ENCODE measurements at regions not wholly inside any gene's neighbourhood (a gene's known extent, or its start where the extent isn't known, plus 50 kb on each side); places are given as distances from the start of the nearest gene placed in this dataset.

DNA sequence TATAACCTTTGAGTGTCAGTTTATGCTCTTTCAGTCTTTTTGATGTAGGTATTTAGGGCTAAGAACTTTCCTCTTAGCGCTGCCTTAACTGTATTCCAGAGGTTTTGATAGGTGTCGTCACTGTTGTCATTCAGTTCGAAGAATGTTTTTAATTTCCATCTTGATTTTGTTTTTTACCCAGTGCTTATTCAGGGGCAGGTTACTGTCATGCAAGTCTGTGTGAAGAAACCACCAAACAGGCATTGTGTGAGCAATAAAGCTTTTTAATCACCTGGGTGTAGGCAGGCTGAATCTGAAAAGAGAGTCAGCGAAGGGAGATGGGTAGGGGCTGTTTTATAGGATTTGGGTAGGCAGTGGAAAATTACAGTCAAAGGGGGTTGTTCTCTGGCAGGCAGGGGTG, 142.0 kb upstream of the USP9Y start:
- DNase-seq (ENCODE audit: low read depth, low spot score): no peak

DNA sequence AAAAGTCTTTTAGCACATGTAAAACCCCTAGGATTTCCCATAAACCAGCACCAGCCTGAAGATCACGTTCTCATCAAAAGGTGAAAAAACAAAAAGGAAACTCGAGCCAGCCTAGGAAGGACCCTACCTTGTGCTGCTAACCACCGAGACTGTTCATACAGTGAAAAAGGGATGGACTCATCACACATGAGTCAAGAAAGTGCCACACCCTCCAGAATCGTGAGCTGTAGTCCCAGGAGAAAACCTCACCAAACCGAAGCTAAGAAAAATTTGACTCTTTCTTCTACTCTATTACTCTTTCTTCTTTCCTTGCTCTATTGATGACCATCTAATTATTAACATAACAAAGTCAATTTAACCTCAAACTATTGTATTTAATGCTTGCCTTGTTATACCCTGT, 124.8 kb upstream of the USP9Y start:
- DNase-seq (ENCODE audit: low read depth, low spot score): no peak

DNA sequence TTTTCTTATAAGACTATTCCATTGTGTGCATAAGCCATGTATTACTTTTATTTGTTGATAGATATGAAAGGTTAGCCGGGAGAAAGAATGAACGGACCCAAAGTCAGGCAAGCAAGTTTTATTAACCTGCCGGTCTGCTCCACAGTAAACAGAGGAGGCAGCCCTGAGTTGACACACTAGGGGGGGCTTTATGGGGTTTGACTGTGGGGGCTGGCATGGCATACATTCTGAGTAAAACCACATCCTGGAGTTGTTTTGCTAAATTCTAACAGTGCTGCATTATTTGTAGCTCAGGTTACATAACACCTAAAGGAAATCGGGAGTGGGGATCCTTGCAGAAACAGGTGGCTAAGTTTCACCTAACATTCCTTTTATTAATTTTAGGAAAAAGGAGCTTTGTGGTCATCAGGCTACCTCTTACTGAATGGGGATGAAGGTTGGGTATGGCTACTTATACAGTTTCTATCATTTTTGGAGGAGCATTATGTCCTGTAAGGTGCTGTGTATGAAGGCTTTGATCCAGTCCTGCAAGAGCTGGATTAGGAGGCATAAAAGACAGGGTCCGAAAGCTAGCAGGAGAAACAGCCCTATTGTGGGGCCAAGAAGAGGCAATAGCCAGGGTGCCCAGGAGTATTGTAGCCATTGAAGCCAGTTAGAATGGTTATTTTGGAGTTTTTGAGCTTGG, 107.4 kb upstream of the USP9Y start:
- DNase-seq (ENCODE audit: low read depth, low spot score): no peak

DNA sequence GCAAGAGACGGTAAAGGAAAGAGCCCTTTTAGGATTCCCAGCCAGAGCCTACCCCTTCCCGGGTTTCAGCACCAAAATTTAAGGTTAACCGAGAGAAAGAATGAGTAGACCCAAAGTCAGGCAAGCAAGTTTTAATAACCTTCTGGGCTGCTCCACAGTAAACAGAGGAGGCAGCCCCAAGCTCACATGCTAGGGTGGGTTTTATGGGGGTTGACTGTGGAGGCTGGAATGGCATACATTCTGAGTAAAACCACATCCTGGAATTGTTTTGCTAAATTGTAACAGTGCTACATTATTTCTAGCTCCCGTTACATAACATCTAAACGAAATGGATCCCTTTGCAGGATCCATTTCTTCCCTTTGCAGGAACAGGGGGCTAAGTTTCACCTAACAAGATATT, 102.2 kb upstream of the USP9Y start:
- DNase-seq (ENCODE audit: low read depth, low spot score): no peak

DNA sequence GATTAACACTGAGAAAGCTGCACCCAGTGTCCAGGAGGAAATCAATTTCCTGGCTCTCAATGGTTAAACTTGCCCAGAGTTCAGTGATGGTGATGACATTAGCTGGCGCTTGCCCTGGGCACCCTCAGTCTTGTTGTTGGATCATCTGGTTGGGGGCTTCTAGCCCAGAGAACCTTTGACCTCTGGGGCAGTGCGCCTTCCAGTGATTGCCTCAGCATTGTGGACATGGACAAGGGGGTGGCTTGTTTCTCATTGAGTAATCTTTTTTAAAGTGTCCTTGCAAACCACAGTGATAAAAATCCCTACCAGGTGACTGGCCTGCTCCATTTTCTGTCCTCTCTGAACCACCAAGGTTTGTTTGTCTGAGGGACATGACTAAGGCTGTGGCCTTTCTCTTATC, 95.6 kb upstream of the USP9Y start:
- no peak for DNase-seq (ENCODE audit: low read depth, low spot score)

DNA sequence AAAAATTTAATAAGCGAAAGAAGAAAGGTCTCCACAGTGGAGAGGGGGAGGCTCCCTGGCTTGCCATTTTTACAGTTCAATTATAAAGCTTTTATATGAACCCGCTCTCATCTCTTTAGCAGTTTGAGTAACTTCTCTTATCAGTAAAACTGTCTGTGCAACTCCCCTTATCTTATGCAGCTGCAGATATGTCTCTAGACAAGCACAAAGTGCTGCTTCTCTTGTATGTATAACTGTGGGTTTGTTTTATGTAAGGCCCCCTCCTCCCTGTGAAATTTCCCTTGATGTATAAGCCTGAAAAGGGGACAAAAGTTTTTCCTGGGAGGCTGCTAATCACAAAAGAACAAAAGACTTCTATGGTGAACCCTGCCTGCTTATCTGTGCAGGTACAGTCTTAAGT, 90.2 kb upstream of the USP9Y start:
- no peak for DNase-seq (ENCODE audit: low read depth, low spot score)

DNA sequence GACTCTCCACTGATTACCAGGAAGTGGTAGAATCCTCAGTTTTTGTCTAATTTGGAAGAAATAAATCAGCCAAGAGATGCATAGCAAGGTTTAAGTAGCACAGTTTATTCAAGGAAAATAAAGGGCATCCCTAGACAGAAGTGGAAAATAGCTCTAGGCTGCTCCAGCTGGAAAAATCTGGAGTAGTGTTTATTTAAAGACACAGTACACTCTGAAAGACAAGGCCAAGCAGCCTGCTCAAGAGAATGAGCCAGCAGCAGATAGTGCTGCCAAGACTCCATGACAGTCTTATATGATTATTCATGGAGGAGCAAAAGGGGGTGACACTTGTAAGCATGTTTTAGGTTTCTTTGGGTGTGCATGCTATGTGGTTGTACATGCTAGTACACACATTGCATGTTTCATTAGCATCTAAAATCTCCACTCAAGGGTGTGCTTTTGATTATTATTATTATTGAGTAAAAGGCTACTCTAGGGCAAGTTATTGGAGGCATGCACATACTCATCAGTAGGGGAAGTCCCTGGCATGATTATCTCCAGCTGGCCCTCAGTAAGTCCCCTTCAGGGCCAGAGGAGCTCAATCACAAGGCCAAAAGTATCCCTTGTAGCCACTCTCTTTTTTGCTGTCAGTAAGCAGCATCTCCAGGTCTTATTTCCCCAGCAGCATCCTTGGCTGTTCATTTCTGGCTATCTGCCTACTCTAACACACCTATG, 85.1 kb upstream of the USP9Y start:
- no peak for DNase-seq (ENCODE audit: low read depth, low spot score)

DNA sequence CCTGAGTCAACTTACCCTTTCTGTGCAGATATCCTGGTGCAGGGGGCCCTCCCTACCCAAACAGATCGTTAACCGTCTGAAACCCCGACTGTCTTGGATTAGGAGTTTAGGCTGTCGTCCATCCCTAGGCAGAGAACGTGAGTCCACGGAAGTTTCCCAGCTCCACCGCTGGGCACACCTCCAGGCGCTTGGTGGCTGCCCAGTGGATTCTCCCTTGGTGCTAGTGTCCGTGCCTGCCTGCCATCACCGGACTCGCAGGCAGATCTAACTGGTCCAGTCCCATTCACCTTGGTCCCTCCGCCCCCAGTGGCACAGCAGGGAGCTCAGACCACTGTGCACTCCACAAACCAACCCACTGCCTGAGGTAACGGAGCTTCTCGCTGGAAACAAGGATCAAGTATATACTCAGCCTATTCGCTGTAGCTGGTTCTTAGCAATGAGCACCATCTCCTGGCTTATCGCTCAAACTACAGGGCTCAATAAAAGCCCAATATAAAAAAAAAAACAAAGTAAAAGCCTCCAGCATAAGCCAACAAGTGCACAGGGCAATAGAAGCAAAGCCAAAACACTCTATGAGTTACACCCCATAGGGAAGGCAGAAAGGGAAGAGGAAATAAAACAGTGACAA, 79.5 kb upstream of the USP9Y start:
- DNase-seq (ENCODE audit: low read depth, low spot score): no peak

DNA sequence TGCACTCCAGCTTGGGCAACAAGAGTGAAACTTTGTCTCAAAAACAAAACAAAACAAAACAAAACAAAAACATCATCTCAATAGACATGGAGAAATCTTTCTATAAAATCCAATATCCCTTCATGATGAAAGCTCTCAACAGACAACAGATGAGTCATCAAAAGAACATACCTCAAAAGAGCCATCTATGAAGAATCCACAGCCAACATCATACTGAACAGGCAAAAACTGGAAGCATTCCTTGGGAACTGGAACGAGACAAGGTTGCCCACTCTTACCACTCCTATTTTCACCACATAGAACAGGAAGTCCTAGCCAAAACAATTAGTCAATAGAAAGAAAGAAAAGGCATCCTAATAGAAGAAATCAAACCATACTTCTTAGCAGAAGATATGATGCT, 77.8 kb upstream of the USP9Y start:
- DNase-seq (ENCODE audit: low read depth, low spot score): no peak

DNA sequence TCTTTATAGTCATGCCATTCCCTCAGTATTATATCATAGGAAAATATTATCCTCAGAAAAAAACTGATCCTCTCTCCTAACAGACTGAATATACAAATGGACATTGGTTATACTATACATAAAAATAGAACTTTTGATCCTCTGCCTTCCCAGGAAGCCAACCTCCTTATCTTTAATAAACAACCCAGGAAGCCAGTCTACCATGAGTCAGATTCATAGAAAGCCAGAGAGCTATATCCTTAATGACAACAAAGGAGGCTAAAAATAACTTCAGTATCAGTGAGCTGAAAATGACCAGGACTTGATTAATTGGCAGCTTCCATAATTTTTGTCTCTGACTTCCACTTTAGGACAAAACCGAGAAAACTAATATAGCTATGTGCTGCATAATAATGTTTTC, 58.0 kb upstream of the USP9Y start:
- no peak for DNase-seq (ENCODE audit: low read depth, low spot score)

DNA sequence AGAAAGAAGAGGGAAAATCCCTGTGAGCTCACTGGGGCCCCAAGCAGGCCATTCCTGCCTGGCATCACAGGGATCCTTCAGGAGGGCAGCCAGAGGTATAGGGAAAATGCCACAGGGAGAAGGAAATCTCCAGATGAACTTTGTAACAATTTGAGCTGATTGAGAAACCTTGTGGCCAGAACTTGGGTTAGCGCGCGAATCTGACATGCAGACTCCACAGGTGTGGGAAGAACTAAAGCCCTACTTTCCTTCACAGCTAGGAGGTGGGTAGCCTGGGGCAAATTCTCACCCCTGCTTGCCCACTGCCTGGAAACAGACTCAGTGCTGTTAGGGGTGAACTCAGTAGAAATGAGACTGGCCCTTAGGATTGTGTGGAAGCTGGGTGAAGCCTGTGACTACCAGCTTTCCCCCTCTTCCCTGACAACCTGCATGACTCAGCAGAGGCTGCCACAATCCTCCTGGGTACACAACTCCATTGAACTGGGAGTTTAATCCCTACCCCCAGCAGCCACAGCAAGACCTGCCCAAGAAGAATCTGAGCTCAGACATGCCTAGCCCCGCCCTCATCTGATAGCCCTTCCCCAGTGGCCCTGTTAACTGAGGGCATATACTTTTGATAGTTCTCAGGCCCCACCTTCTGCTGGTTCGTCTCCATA, 57.2 kb upstream of the USP9Y start:
- no peak for DNase-seq (ENCODE audit: low read depth, low spot score)

DNA sequence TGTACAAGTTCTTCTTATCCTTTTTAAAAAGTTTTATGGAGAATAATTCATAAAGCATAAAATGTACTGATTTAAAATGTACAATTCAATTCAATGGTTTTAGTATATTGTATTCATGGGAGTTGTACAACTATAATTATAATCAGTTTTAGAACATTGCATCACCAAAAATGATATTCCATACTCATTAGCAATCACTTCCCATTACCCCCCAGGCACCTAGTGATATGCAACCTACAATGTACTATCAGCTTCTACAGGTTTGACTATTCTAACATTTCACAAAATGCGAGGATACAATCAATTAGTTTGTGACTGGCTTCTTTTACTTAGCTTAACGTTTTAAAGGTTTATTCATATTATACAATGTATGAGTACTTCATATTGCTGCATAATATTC, 49.9 kb upstream of the USP9Y start:
- no peak for DNase-seq (ENCODE audit: low read depth, low spot score)

All from iPS DF 19.7 (cell line).